EH (cell line): ENCODE measurements at regions not wholly inside any gene's neighbourhood (a gene's known extent, or its start where the extent isn't known, plus 50 kb on each side); places are given as distances from the start of the nearest gene placed in this dataset.

Experiments
- DNase-seq: peaks from one replicate; pipeline ENCODE4 v3.0.0-alpha.2; 2015; ENCODE audit warnings: low read depth

- DNase-seq: no peak
Measured at GRCh38 chr1:227450489-227450888, 112.9 kb upstream of the ZNF678 start.

GRCh38 chr1:227449741-227450441 is 113.5 kb upstream of the ZNF678 start:
- no peak for DNase-seq

- peak; percentile 56 for DNase-seq
Measured at GRCh38 chr1:227449051-227449450, 114.3 kb upstream of the ZNF678 start.

GRCh38 chr1:227447531-227447990 is 115.8 kb upstream of the ZNF678 start:
- DNase-seq: peak; percentile 94

- no peak for DNase-seq
Measured at GRCh38 chr1:227445746-227446145, 117.6 kb upstream of the ZNF678 start.

- no peak for DNase-seq
Measured at GRCh38 chr1:227445092-227445674, 118.2 kb upstream of the ZNF678 start.

- DNase-seq: no peak
Measured at GRCh38 chr1:227440182-227440581, 121.9 kb upstream of the CDC42BPA start.

GRCh38 chr1:227437495-227438008 is 119.3 kb upstream of the CDC42BPA start:
- DNase-seq: peak; percentile 74

GRCh38 chr1:227434808-227435444 is 116.6 kb upstream of the CDC42BPA start:
- DNase-seq: no peak

- no peak for DNase-seq
Measured at GRCh38 chr1:227433663-227434341, 115.5 kb upstream of the CDC42BPA start.

- no peak for DNase-seq
Measured at GRCh38 chr1:227432981-227433380, 114.7 kb upstream of the CDC42BPA start.

GRCh38 chr1:227432181-227432535 is 113.9 kb upstream of the CDC42BPA start:
- no peak for DNase-seq

- peak; percentile 96 for DNase-seq
Measured at GRCh38 chr1:227429447-227430359, 111.4 kb upstream of the CDC42BPA start.

GRCh38 chr1:227428803-227429202 is 110.5 kb upstream of the CDC42BPA start:
- peak; percentile 95 for DNase-seq

GRCh38 chr1:227427411-227427810 is 109.1 kb upstream of the CDC42BPA start:
- no peak for DNase-seq

- DNase-seq: no peak
Measured at GRCh38 chr1:227424953-227425352, 106.7 kb upstream of the CDC42BPA start.

- peak; percentile 79 for DNase-seq
Measured at GRCh38 chr1:227424159-227424680, 105.9 kb upstream of the CDC42BPA start.

GRCh38 chr1:227422581-227422980 is 104.3 kb upstream of the CDC42BPA start:
- DNase-seq: peak; percentile 37

GRCh38 chr1:227420147-227420546 is 101.9 kb upstream of the CDC42BPA start:
- DNase-seq: no peak

GRCh38 chr1:227417756-227418480 is 99.6 kb upstream of the CDC42BPA start:
- peak; percentile 24 for DNase-seq
